Mucosa of stomach (tissue), 1 donor: ENCODE measurements at regions not wholly inside any gene's neighbourhood (a gene's known extent, or its start where the extent isn't known, plus 50 kb on each side); places are given as distances from the start of the nearest gene placed in this dataset.

Experiments
- H3K27me3 ChIP-seq: one replicate; pipeline ENCODE4 v1.7.0; 2013; ENCODE audit warnings: mild to moderate bottlenecking, low read length; ENCODE audit not compliant: control insufficient read depth, insufficient read depth
- H3K36me3 ChIP-seq: one replicate; pipeline ENCODE4 v1.7.0; 2013; ENCODE audit warnings: low read length; ENCODE audit not compliant: control insufficient read depth, insufficient read depth
- H3K4me1 ChIP-seq: one replicate; pipeline ENCODE4 v1.7.0; 2013; ENCODE audit warnings: mild to moderate bottlenecking, low read length; ENCODE audit not compliant: control insufficient read depth, insufficient read depth
- H3K4me3 ChIP-seq: one replicate; pipeline ENCODE4 v1.7.0; 2013; ENCODE audit warnings: low read length
- H3K9ac ChIP-seq: one replicate; pipeline ENCODE4 v1.7.0; 2013; ENCODE audit warnings: mild to moderate bottlenecking, low read length, moderate library complexity
- H3K9me3 ChIP-seq: one replicate; pipeline ENCODE4 v1.7.0; 2013; ENCODE audit warnings: mild to moderate bottlenecking, low read length, moderate library complexity; ENCODE audit not compliant: control insufficient read depth
- donor health status: Pancreatic carcinoma.

DNA sequence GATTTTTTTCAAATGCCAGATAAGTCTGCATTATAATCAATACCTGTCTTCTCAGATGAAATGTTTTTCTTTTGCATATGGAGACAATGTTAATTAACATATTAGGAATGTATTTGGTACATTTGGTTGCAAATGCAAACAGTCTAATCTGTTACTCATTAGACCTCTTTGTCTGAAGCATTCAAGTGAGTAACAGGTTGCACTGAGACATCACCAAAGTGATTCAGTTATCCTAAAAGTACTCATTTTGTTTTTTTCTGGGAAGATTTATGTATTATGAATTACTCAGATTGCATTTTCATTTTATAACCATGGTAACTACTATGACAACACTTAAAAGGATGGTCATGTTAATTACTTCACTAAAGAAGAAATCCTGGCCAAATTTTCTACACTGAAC lies 513.6 kb downstream of the HTR7 start:
- no peaks in the 10 kb centered on the region for H3K27me3 ChIP-seq
- H3K9me3 ChIP-seq = no peaks in the 10 kb centered on the region
- H3K4me1 ChIP-seq = no peaks in the 10 kb centered on the region
- no peak overlapping the region for H3K4me3 ChIP-seq
- no peaks in the 10 kb centered on the region for H3K36me3 ChIP-seq
- no peak overlapping the region for H3K9ac ChIP-seq

- Histone ChIP-seq H3K9me3 (no peaks in the 10 kb centered on the region), H3K9ac (no peak overlapping the region), H3K4me1 (no peaks in the 10 kb centered on the region), H3K27me3 (no peaks in the 10 kb centered on the region), H3K4me3 (no peak overlapping the region), H3K36me3 (no peaks in the 10 kb centered on the region)
These were observed 510.6 kb downstream of the HTR7 start for GRCh38 chr10:90347239-90347638.

GRCh38 chr10:90350122-90350521 lies 507.7 kb downstream of the HTR7 start:
- H3K36me3 ChIP-seq = no peaks in the 10 kb centered on the region
- no peaks in the 10 kb centered on the region for H3K27me3 ChIP-seq
- no peaks in the 10 kb centered on the region for H3K4me1 ChIP-seq

DNA sequence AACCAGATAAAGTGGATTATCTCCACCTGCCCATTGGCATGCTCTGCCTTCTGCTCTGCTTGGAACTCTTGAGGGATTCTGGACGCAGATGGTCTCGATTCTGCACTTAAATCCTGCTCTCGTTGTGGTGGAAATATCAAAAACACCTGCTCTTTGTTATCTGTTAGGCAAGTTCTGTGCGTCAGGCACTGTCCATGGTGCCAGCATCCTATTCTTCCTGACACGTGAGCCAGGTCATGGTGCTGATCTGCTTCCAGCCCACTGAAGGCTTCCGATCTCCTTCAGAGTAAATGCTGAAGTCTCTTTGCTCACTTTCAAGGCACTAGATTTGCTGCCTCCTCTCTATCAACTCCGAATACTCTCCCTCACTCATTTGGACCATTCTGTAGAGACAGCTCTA lies 505.6 kb downstream of the HTR7 start:
- Histone ChIP-seq H3K27me3 (no peaks in the 10 kb centered on the region), H3K9me3 (no peaks in the 10 kb centered on the region), H3K4me3 (no peak overlapping the region), H3K4me1 (no peaks in the 10 kb centered on the region), H3K9ac (no peak overlapping the region), H3K36me3 (no peaks in the 10 kb centered on the region)

More at GRCh38 chr10:90350122-90350521, 507.7 kb downstream of the HTR7 start:
- Histone ChIP-seq H3K4me3 (no peak overlapping the region), H3K9me3 (no peaks in the 10 kb centered on the region), H3K9ac (no peak overlapping the region)

- no peak overlapping the region for H3K9ac ChIP-seq
- H3K4me1 ChIP-seq = no peaks in the 10 kb centered on the region
- no peak overlapping the region for H3K4me3 ChIP-seq
- H3K9me3 ChIP-seq = no peaks in the 10 kb centered on the region
- H3K27me3 ChIP-seq = no peaks in the 10 kb centered on the region
- no peaks in the 10 kb centered on the region for H3K36me3 ChIP-seq
These were observed 502.9 kb downstream of the HTR7 start for GRCh38 chr10:90354914-90355313.

- Histone ChIP-seq H3K4me1 (no peaks in the 10 kb centered on the region), H3K36me3 (no peaks in the 10 kb centered on the region), H3K4me3 (no peak overlapping the region), H3K9ac (no peak overlapping the region), H3K9me3 (no peaks in the 10 kb centered on the region), H3K27me3 (no peaks in the 10 kb centered on the region)
These were observed 493.9 kb downstream of the HTR7 start for GRCh38 chr10:90363799-90364483.

DNA sequence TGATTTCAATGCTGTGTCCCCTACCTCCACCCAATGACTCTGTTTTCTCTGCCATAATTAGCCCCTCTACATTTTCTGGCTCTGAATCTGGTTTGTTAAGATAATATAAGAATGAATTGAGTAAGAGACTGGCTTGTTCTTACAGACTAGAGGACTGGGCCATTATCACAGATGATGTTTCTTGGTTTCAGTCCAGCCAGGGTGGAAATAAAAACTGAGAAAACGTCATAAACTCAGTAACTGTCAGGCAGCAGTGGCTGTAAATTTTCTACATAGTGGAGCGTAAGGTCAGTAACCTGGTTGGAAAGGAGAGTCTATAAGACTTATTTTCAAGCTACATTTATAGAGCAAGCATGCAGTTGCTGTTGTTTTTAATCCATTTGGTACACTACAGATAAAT lies 485.4 kb downstream of the HTR7 start:
- Histone ChIP-seq H3K9ac (no peak overlapping the region), H3K4me1 (no peaks in the 10 kb centered on the region), H3K9me3 (no peaks in the 10 kb centered on the region), H3K36me3 (no peaks in the 10 kb centered on the region), H3K4me3 (no peak overlapping the region), H3K27me3 (no peaks in the 10 kb centered on the region)

DNA sequence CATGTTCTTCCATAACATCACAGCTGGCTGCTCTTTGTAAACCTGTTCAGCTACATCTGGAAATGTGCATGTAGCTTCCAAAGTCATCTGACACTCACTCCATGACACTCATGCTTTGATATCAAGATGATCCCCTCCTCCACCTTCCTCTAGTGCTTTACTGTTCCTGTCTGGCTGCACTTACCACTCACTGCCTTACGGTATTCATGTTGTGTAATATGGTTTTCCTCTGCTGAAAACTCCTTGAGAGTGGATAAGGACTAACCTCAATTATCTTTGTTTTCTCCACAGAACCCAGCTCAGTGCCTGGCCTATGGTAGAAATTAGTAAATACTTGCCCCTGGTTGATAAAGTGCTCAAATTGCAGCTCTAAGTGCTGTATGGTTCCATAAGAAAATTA lies 483.9 kb downstream of the HTR7 start:
- H3K4me1 ChIP-seq = no peaks in the 10 kb centered on the region
- no peaks in the 10 kb centered on the region for H3K9me3 ChIP-seq
- no peak overlapping the region for H3K4me3 ChIP-seq
- no peaks in the 10 kb centered on the region for H3K27me3 ChIP-seq
- H3K36me3 ChIP-seq = no peaks in the 10 kb centered on the region
- H3K9ac ChIP-seq = no peak overlapping the region

DNA sequence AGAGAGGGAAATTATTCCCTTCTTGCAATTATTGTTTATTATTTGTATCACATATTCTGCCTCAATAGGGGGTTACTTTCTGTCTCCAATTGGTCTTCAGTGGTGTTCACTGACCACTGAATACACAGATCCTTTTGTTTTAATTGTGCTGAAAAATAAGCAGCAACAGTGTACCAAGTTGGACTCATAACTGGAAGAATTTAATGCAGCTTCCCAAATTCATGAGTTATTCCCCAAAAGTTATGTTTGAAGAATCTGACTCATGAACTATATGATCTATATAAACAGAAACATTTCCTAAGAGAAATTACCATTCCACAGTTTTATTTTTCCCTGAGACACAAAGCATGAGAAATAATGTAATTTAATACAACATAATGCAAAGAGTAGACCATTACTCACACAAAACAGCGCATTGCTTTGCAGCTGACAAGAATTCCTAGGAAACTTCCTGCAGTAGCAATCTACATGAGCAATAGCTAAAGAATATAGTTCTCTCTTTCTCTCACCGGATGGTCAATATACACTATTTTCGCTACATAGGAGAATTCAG lies 479.2 kb downstream of the HTR7 start:
- Histone ChIP-seq H3K4me3 (no peak overlapping the region), H3K36me3 (no peaks in the 10 kb centered on the region), H3K9ac (no peak overlapping the region), H3K27me3 (no peaks in the 10 kb centered on the region), H3K9me3 (no peaks in the 10 kb centered on the region), H3K4me1 (no peaks in the 10 kb centered on the region)

DNA sequence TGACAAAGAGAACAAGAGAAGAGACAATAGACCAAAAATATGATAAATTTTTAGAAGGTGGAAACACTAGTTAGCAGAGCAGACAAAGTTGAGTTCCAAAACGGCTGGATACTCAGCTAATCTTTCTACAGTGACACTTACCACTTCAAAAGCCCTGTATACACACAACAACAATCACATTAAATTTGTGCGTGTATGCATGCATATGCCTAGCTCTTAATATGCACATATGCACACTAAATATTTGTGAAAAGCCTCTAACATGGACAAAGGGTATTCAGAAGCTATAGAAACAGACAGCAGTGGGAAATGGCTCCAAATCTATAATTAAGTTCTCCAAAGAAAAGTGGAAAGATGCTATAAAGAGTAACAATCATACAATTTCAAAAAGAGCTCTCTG lies 476.4 kb downstream of the HTR7 start:
- Histone ChIP-seq H3K9ac (no peak overlapping the region), H3K36me3 (no peaks in the 10 kb centered on the region), H3K27me3 (no peaks in the 10 kb centered on the region), H3K4me3 (no peak overlapping the region), H3K9me3 (no peaks in the 10 kb centered on the region), H3K4me1 (no peaks in the 10 kb centered on the region)

- Histone ChIP-seq H3K9ac (no peak overlapping the region), H3K4me3 (no peak overlapping the region), H3K9me3 (no peaks in the 10 kb centered on the region), H3K27me3 (no peaks in the 10 kb centered on the region), H3K36me3 (no peaks in the 10 kb centered on the region), H3K4me1 (no peaks in the 10 kb centered on the region)
These were observed 468.0 kb downstream of the HTR7 start for GRCh38 chr10:90389876-90390275.

DNA sequence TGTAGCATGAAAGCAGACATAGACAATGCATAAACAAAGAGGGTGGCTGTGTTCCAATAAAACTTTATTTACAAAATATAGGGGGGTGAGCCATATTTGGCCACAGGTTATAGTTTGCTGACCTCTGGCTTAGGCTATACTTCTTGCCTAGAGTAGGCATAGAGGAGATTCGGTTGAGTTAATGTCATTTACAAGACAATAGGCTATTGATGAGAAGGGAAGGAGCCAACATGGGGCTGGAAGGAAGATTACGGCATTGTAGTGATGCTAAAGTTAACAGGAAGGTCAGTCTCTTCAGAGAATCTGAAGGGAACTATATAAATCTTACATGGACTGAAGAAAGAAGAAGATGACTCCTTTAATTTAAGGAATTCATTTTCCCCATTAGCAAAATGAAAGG lies 463.5 kb downstream of the HTR7 start:
- H3K4me1 ChIP-seq = no peaks in the 10 kb centered on the region
- no peak overlapping the region for H3K9ac ChIP-seq
- no peaks in the 10 kb centered on the region for H3K9me3 ChIP-seq
- H3K27me3 ChIP-seq = no peaks in the 10 kb centered on the region
- H3K4me3 ChIP-seq = no peak overlapping the region
- H3K36me3 ChIP-seq = no peaks in the 10 kb centered on the region

DNA sequence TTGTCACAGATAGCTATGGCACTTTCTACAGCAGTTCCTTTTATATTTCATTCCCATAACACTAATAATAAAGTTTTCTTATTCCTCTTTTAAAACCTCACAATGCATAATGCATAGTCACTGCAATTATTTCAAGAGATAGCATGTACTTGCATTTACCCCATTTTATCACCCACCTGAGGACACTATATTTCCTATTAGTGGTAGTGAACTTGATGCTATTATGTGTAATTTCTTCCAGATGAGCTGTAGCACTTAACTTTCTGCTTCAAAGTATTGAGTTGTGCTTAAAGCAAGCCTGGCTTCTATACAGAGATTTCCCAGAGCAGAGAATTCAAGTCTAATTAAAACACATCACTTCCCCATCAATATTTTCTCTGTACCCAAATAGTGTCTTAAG lies 461.1 kb downstream of the HTR7 start:
- Histone ChIP-seq H3K9ac (no peak overlapping the region), H3K36me3 (no peaks in the 10 kb centered on the region), H3K27me3 (no peaks in the 10 kb centered on the region), H3K4me1 (no peaks in the 10 kb centered on the region), H3K9me3 (no peaks in the 10 kb centered on the region), H3K4me3 (no peak overlapping the region)
